ENCODE measurements at regions not wholly inside any gene's neighbourhood (a gene's known extent, or its start where the extent isn't known, plus 50 kb on each side); places are given as distances from the start of the nearest gene placed in this dataset.

DNA sequence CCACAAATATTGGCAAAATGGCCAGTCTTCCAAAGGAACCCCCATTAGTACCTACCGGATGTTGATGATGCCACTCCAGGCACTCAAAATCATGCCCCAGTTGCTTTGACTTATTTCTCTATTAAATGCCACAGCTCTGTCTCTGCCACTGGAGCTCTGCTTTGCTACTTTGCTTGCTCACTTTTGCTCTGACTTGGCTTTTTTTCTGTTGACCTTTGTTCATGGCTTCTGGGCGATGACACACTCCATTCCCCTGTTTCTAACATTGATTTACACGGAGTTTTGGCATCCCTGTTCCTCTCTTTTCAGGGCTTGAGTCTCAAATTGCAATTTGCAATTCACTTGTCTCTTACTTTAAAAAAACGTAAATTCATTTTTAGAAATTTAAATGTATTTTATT is 217.1 kb upstream of the SPRY2 start:
- Histone ChIP-seq H3K79me2 (ENCODE audit: control insufficient read depth, insufficient read depth, low read length) (no peaks in the 10 kb centered on the region), H3K9me3 (replicated peaks; ENCODE audit: control insufficient read depth, insufficient read depth, low read length) (no peaks in the 10 kb centered on the region), H3K27ac (ENCODE audit: insufficient read depth, low read depth, low read length) (no peak overlapping the region), H3K4me3 (replicated peaks in 1 of 3; ENCODE audit: insufficient read depth in 1 of 3, low read depth in 1 of 3, low read length in 3 of 3) (no peak overlapping the region), H3K27me3 (ENCODE audit: control insufficient read depth in 2 of 2, insufficient read depth in 2 of 2, low read length in 2 of 2) (no peaks in the 10 kb centered on the region), H3K36me3 (ENCODE audit: control insufficient read depth in 2 of 2, extremely low read depth in 1 of 2, insufficient read depth in 2 of 2, low read length in 2 of 2) (no peaks in the 10 kb centered on the region), H3K9me1 (replicated peaks; ENCODE audit: control insufficient read depth, extremely low read depth, insufficient read depth, low read length) (no peaks in the 10 kb centered on the region), H2AFZ (ENCODE audit: low read depth, low read length) (no peak overlapping the region), H4K20me1 (replicated peaks; ENCODE audit: control insufficient read depth, extremely low read depth, insufficient read depth, low read length) (no peaks in the 10 kb centered on the region), H3K4me2 (ENCODE audit: insufficient read depth, low read length) (no peak overlapping the region), H3K4me1 (ENCODE audit: control insufficient read depth, extremely low read depth, insufficient read depth, low read length) (peaks cover 7% of the 10 kb centered on the region), H3K9ac (replicated peaks; ENCODE audit: extremely low read depth, insufficient read depth, low read length) (no peak overlapping the region)
- no peak for TF ChIP-seq MYC (IDR thresholded peaks at IDR 0.05; ENCODE audit: low read depth, low read length)
- TF ChIP-seq JUN (IDR thresholded peaks at IDR 0.05; ENCODE audit: borderline replicate concordance, insufficient read depth, insufficient read length, low read depth): no peak
- TF ChIP-seq, protein P1, sequence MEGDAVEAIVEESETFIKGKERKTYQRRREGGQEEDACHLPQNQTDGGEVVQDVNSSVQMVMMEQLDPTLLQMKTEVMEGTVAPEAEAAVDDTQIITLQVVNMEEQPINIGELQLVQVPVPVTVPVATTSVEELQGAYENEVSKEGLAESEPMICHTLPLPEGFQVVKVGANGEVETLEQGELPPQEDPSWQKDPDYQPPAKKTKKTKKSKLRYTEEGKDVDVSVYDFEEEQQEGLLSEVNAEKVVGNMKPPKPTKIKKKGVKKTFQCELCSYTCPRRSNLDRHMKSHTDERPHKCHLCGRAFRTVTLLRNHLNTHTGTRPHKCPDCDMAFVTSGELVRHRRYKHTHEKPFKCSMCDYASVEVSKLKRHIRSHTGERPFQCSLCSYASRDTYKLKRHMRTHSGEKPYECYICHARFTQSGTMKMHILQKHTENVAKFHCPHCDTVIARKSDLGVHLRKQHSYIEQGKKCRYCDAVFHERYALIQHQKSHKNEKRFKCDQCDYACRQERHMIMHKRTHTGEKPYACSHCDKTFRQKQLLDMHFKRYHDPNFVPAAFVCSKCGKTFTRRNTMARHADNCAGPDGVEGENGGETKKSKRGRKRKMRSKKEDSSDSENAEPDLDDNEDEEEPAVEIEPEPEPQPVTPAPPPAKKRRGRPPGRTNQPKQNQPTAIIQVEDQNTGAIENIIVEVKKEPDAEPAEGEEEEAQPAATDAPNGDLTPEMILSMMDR (IDR thresholded peaks at IDR 0.05; ENCODE audit: extremely low read depth in 1 of 2, insufficient read depth in 1 of 2, low read depth in 1 of 2, low read length in 2 of 2): no peak
- no peak for TF ChIP-seq EZH2 (IDR thresholded peaks at IDR 0.05; ENCODE audit: borderline replicate concordance, low read depth, low read length, severe bottlenecking)
- no peak for TF ChIP-seq GATA2 (IDR thresholded peaks at IDR 0.05; ENCODE audit: insufficient read depth, insufficient read length, low read depth, low read length)
- TF ChIP-seq POLR2AphosphoS5 (IDR thresholded peaks at IDR 0.05; ENCODE audit: insufficient read depth, low read depth, low read length): no peak
- intact Hi-C loops (cut with micrococcal nuclease) (no loop called here), dilution Hi-C loops (cut with MboI; ENCODE audit: extremely low pct_ligation_motif_present, low sequenced_read_pairs) (no loop called here)
- no TSS peak for BruUV-seq (replicated peaks)
- CTCF ChIA-PET: no interaction called here
- FAIRE-seq (no peak), DNase-seq (ENCODE audit: low read depth, low spot score) (no peak)
- POLR2A ChIA-PET: no interaction called here

All from endothelial cell of umbilical vein (primary cell).